Hypothalamus (tissue), 51 donors: ENCODE measurements at regions not wholly inside any gene's neighbourhood (a gene's known extent, or its start where the extent isn't known, plus 50 kb on each side); places are given as distances from the start of the nearest gene placed in this dataset.
"Not testable (repeated sequence)": the region's sequence is repeated elsewhere in the genome, so short reads cannot be mapped to it uniquely, and the experiment has no call there.

Experiments
- DNase-seq, 51 donors: peaks; one replicate each; lab custom pipeline; 2025; lab: John Stamatoyannopoulos, UW

DNA sequence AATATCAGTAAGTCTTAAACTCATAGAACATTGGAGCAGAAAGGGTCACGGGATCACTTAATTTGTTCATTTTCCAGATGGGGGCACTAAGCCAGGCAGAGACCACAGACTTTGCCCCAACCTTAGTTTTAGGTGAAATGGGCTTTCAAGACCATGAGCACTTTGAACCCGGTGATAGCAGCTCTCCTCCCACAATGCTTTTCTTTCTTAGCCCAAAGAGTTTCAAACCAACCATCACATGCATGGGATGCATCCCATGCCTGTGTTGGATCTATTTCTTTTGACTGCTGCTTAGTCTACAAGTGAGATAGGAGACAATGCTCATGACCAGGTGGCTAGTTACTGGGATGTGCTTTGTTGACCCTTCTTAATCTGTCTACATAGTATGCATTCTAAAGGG, 240.6 kb downstream of the NUF2 start:
- no peak for DNase-seq

DNA sequence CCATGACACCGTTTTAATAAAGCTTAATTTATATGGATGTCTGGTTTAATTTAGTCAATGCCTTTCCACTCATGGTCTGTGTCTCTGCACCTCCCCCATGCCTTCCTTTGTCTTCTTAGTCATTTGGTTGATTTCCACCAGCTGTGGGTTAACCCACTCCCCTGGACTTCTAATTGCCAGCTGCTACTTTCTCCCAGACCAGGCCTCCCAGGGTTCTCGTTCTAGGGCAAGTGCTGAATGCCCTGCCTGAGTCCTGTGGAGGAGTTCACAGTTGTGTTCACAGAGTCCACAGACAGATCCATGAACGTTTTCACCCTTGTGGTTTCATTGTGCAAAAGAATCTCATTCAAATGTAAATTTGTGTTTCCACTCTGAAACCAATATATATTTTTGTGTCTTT, 243.4 kb downstream of the NUF2 start:
- DNase-seq: no peak

DNA sequence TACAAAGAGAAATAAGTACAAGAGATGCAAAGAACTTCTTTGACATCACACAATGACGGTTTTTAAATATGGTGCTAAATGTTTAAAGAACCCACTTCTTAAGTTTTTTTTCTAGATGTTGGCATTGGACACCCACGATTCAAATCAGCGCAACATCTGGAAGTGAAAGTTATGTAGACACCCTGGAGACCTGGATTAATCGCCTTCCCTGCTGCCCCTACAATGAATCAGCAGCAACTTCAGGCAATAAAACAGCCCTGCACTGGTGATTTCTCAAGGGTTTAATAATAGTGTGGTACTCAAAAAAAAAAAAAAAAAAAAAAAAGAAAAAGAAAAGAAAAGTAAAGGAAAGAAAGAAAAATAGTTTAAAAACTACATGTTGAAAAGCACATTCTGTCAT, 248.3 kb downstream of the NUF2 start:
- no peak for DNase-seq

DNA sequence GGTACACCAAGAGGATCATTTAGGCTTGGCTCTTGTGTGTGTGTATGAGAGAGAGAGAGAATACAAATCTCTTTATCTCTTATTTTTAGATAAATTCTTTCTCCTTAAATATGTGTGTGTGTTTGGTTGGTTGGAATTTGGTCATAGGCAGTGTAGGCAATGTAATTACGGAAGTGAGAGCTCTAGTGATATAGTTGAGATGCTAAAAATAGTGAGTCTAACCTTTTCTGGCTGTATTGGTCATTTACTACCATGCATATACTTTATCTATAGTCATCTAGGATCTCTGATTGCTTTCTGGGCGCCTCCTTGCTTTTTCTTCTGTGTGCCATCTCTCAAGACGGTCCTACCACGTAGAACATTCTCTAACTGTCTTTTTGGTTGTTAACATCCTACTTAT, 250.2 kb downstream of the NUF2 start:
- no peak for DNase-seq

DNA sequence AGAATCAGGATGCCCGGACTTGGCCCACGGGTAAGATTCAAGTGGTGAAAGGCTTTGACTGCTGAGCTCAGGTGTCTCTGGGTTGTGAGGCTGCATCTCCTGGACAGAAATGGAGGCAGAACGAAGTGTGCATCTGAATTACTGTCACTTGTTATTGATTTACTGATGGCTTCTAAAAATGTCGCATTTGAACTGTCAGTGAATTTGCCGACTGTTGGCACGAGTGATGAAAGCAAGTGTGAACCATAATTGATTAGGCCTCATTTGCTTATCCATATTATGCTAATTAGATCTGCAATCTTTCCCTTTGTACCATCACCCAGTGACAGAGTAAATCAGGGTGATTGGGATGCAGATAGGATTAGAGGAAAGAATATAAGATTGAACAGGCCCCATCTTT, 252.4 kb downstream of the NUF2 start:
- DNase-seq: no peak

DNA sequence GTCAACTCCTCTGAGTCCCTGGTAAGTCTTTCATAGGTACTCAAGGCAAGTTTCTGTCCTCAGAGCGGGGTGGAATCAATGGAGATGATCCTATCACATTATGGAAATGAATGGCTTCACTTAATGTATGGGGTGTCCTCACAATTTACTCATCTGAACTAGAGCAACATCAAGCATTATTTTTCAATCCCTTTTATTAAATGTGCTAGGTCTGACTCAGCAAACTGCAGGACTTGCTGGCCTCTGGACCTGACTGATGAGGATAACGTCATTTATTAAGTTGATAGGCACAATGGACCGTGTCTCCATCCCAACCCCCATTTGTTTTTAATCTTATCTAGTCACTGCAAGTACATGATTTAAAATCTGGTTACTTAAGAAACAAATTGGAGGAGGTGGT, 259.2 kb downstream of the NUF2 start:
- no peak for DNase-seq

DNA sequence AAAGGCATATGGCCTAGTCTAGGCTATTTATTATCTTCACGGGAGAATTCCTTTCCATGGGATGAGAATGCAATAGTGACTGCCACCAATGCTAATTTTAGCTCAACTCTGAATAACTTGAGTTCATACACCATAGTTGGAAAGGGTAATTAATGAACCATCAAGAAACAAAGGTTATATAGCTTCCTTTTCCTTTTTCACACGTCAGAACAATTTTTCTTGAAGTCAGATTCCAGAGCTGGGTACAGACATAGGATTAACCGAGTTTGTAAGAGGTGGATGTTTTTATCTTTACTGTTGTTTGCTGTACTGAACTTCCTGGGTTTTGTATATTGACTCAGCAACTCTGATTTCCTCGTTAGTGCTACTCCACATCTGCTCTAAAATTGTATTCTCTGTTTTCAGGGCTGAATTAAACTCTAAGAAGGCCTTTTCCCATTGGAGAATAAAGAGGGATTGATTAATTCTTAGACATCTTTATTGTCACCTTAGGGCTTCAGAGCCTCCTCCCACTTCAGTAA, 262.0 kb downstream of the NUF2 start:
- no peak for DNase-seq

DNA sequence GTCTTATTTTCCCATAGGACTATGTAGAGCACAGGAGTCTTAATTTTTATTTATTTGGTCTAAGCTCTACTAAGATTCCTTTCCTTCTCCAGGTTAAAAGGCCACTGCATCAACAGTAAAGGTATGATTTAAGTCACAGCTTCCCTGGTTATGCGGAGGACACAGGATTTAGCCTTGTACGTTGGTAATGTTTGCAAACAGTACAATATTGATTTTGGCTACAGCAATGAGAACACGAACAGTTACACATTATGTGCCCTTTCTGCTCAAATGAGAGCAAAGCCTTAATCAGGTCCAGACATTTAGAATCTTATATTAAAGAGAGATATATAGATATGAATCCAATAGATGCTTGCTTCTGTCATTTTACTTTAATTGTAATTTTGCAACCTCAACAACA, 264.0 kb downstream of the NUF2 start:
- DNase-seq: no peak

DNA sequence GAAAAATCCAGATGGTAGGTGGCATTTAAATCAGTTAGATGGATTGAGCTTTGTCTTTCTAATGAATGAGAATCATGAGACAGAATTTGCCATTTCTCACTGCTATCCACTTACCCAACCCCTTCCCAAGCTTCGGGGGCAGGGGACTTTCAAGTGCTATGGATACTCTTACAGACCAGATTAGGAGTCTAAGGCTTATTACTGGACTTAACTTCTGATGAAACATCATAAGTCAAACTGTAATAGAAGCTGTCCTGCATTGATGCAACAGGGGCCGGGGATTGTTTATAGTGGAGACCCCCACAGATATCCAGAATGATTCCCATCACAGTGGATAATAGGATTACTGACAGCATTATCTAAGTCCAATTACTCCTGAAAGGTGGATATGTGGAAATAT, 267.0 kb downstream of the NUF2 start:
- DNase-seq: no peak

DNA sequence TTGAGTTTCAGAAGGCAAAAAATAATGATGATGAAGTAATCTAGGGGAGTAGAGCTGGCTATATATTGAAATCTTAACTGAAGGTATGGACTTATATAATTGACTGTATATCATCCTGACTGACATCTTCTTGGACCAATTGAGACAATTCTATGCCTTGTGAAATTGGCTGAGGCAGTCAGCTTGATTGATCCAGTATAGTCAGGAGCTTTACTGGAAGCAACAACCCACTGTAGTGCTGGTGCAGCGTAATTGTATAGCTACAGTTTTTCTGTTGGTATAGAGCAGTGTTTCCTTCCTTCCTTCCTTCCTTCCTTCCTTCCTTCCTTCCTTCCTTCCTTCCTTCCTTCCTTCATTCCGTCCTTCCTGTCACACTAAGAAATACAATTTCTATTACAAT, 268.0 kb downstream of the NUF2 start:
- DNase-seq: no peak

DNA sequence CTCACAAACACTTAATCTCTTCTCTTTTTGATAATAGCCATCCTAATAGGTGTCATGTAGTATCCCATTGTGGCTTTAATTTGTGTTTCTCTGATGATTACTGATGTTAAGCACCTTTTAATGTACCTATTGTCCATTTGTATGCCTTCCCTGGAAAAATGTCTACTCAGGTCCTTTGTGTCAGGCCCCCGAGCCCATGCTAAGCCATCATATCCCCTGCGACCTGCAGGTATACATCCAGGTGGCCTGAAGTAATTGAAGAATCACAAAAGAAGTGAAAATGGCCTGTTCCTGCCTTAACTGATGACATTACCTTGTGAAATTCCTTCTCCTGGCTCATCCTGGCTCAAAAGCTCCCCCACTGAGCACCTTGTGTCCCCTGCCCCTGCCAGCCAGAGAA, 269.4 kb downstream of the NUF2 start:
- DNase-seq: not testable (repeated sequence)

DNA sequence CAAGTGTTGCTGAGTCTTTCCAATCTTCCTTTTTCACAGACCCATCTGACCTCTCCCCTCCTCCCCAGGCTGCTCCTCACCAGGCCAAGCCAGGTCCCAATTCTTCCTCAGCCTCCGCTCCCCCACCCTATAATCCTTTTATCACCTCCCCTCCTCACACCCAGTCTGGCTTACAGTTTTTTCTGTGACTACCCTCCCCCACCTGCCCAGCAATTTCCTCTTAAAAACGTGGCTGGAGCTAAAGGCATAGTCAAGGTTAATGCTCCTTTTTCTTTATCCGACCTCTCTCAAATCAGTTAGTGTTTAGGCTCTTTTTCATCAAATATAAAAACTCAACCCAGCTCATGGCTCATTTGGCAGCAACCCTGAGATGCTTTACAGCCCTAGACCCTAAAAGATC, 270.9 kb downstream of the NUF2 start:
- not testable (repeated sequence) for DNase-seq

DNA sequence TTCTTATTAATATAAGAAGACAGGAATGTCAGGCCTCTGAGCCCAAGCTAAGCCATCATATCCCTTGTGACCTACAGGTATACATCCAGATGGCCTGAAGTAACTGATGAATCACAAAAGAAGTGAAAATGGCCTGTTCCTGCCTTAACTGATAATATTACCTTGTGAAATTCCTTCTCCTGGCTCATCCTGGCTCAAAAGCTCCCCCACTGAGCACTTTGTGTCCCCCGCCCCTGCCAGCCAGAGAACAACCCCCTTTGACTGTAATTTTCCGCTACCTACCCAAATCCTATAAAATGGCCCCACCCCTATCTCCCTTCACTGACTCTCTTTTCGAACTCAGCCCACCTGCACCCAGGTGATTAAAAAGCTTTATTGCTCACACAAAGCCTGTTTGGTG, 274.4 kb downstream of the NUF2 start:
- not testable (repeated sequence) for DNase-seq

DNA sequence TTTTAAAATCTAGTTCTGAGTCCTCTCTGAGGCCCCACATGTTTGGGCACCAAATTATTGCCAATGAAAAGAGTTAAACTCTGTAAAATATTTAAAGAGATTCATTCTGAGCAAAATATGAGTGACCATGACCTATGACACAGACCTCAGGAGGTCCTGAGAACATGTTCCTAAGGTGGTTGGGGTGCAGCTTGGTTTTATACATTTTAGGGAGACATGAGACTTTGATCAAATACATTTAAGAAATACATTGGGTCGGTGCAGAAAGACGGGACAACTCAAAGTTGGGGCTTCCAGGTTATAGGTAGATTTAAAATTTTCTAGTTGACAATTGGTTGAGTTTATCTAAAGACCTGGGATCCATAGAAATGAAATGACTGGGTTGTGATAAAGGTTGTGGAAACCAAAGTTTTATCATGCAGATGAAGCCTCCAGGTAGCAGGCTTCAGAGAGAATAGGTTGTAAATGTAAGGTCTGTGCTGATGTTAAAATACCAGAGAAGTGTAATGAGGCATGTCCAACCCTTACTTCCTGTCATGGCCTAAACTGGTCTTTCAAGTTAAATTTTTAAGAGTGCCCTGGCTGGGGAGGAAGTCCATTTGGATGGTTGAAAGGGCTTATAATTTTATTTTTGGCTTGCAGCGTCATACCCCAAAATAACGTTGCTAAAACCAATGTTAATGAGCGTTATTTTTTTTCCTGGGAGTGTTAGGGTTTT, 274.9 kb downstream of the NUF2 start:
- DNase-seq: no peak

DNA sequence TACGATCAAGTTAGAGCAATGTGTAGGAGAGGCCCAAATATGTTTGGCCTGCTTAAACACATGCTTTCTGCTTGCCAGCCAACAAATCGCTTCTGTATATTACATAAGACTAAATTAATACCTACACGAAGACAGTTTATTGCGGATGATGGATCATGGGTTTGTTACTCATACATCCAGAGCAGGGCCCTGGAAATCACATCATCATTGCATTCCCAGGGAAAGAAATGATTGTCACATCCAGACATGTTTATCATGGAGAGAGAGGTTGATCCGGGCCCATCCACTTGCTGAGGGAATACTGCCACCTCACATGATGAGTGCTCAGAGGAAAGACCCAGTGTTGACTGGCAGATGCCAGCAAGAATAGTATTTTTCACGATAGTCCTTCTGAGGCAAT, 282.6 kb downstream of the NUF2 start:
- no peak for DNase-seq

DNA sequence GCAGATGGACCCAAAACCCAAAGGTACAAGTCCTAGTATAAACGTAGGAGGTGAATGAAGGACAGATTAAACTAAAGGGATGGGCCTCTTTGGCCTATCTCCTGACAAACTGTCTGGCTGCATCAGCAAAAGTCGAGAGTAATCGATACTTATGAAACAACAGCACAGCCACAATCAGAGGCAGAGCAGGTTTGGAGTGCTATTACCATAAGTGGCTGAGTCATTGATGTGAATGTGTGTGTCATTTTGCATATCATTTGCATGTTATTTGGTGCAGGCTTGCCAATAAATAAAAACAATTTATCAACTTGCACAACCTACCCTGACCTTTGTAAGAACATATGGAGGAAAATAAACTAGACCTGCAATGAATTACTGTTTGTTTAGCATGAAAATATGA, 283.1 kb downstream of the NUF2 start:
- no peak for DNase-seq

DNA sequence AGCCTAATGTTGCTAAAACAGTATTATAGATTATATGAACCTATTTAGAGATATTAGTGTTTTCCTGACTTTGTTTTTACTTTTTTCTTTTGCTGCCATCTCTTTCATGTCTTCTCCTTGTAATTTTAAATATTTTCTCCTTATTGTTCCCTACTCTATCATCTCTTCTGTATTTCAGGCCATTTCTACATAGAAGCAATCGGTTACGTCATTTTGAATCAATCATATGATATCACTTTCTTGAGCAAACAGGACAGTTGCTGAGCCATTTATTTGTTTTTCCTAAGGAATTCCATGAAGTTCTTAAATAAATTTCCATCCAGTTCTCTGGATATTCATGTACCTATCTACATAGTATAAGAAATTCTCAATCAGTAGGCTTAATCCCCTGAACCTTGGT, 287.2 kb downstream of the NUF2 start:
- DNase-seq: no peak

DNA sequence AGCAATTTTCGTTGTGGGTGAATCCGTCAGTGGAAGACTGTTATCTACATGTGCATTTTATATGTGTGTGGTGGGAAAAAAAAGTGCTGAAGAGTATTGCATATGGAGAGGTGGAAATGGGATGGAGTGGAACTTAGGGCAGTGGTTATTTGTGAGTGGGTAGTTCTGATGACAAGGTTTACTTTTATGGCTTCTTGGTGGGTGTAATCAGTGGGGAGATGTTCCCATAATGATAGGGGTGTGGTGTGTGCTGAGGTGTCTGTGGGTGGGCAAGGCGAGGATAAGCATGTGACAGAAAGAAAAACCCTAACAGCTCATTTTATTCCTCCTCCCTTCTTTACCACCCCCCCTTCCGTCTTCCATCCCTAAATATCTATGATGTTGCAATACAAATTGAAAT, 288.1 kb downstream of the NUF2 start:
- DNase-seq: no peak

DNA sequence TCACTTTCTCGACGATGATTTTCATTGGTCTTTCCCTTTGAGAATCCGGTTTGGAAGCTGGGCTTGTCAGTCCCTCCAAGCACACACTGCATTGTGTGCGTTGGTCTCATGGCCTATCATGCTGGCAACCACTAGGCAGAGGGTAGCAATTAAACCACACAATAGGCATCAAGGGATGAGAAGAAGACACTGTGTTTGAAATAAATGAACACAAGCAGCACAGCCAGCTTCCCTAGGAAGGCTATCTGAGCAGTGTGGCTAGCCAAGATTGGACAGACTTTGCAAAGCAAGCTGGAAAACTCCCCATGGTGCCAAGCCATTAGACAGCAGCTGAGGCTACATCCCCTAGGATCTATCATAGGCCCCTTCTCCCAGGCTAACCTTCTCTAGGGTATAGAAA, 288.7 kb downstream of the NUF2 start:
- DNase-seq: no peak

DNA sequence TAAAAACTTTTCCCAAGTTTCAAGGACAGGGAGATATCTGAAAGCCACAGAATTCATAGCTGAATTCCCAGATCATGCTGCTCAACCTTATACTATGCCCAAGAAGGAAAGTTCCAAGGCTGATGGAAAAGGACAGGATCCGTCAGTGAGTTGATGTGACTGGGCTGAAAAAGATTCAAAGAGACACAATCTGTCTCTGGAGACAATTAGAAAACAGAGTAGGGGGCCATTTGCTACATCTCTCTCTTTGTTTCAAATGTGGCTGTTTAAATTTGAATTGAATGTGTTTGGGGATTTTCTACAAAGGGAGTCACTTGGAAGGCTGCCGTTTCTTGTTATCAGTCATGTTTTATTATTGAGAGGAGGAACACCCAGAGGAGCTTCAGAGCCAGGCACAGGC, 292.6 kb downstream of the NUF2 start:
- DNase-seq: no peak

DNA sequence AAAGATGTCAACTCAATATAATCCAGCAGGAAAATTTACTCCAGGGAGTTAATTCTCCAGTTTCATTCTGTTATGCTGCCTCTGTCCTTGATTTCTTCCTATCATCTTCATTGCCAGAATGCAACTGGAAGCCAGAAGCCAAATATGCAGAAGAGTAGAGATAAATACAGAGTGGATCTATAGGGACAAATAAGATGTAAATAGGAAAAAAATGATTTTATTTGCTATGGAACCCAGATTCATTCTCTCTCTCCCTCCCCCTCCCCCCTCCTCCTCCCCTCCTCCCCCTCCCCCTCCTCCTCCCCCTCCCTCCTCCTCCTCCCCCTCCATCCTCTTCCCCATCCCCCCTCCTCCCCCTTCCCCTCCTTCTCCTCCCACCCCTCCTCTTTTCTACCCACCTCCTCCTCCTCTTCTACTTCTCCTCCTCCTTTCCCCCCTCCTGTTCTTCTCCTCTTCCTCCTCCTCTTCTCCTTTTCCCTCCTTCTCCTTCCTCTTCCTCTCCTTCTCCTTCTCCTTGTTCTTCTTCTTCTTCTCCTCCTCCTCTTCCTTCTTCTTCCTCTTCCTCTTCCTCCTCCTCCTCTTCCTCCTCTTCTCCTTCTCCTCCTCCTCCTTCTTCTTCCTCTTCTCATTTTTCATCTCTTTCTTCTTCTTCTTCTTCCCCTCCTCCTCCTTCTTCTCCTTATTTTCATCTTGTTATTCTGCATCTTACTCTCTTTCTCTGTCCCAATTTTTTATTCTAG, 306.4 kb downstream of the NUF2 start:
- no peak for DNase-seq

DNA sequence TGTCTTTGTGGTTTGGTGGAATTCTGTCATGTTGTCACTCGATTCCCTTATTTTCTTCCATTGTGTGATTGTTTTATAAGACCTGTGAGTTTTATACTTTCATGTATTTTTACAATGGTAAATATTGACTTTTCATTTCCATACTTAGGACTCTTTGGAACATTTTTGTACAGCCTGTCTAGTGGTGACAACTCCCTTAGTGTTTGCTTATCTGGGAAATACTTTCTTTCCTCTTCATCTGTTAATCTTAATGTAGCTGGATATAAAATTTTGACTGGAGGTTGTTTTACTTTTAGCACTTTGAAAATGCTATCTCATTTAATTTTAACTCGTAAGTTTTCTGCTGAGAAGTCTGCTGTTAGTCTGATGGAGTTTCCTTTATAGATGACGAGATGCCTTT, 310.5 kb downstream of the NUF2 start:
- no peak for DNase-seq
